Right renal cortex interstitium (tissue), 3 donors: ENCODE measurements at regions not wholly inside any gene's neighbourhood (a gene's known extent, or its start where the extent isn't known, plus 50 kb on each side); places are given as distances from the start of the nearest gene placed in this dataset.
A peak's percentile ranks its signal among the peaks of the same experiment; 100 is the strongest.
"Not testable (repeated sequence)": the region's sequence is repeated elsewhere in the genome, so short reads cannot be mapped to it uniquely, and the experiment has no call there.

ENCODE experiments used
- DNase-seq, 3 donors: peaks; one replicate each; pipeline ENCODE4 v3.0.0-alpha.2; 2013; ENCODE audit warnings: low read depth in 3 of 3, low spot score in 2 of 3

GRCh38 chr14:84929086-84929485 is 600.9 kb upstream of the FLRT2 start:
- no peak for DNase-seq

GRCh38 chr14:84929834-84930233 is 600.1 kb upstream of the FLRT2 start:
- DNase-seq: no peak

- DNase-seq: no peak
Measured at GRCh38 chr14:84937016-84937415, 592.9 kb upstream of the FLRT2 start.

- no peak for DNase-seq
Measured at GRCh38 chr14:84937449-84937848, 592.5 kb upstream of the FLRT2 start.

GRCh38 chr14:84944901-84945300 is 585.0 kb upstream of the FLRT2 start:
- not testable (repeated sequence) for DNase-seq

GRCh38 chr14:84959851-84960520 is 570.0 kb upstream of the FLRT2 start:
- DNase-seq: no peak

GRCh38 chr14:84961637-84962036 is 568.3 kb upstream of the FLRT2 start:
- DNase-seq: no peak

- DNase-seq: no peak
Measured at GRCh38 chr14:84963518-84963917, 566.4 kb upstream of the FLRT2 start.

GRCh38 chr14:84965279-84965678 is 564.7 kb upstream of the FLRT2 start:
- DNase-seq: no peak

- no peak for DNase-seq
Measured at GRCh38 chr14:84969501-84969900, 560.4 kb upstream of the FLRT2 start.

- DNase-seq: peak in 1 of 3 donors; percentile 4
Measured at GRCh38 chr14:84975241-84975902, 554.6 kb upstream of the FLRT2 start.

- no peak for DNase-seq
Measured at GRCh38 chr14:84976805-84977204, 553.1 kb upstream of the FLRT2 start.

- no peak for DNase-seq
Measured at GRCh38 chr14:84987042-84987441, 542.9 kb upstream of the FLRT2 start.

- DNase-seq: no peak
Measured at GRCh38 chr14:84988357-84988756, 541.6 kb upstream of the FLRT2 start.

- DNase-seq: no peak
Measured at GRCh38 chr14:84991021-84991420, 538.9 kb upstream of the FLRT2 start.

- no peak for DNase-seq
Measured at GRCh38 chr14:84998216-84998615, 531.7 kb upstream of the FLRT2 start.

GRCh38 chr14:85002846-85003245 is 527.1 kb upstream of the FLRT2 start:
- no peak for DNase-seq

GRCh38 chr14:85003805-85004204 is 526.1 kb upstream of the FLRT2 start:
- DNase-seq: no peak

GRCh38 chr14:85009506-85009905 is 520.4 kb upstream of the FLRT2 start:
- no peak for DNase-seq

GRCh38 chr14:85010186-85010585 is 519.8 kb upstream of the FLRT2 start:
- no peak for DNase-seq

- no peak for DNase-seq
Measured at GRCh38 chr14:85016496-85016895, 513.4 kb upstream of the FLRT2 start.

GRCh38 chr14:85023866-85024265 is 506.1 kb upstream of the FLRT2 start:
- DNase-seq: not testable (repeated sequence)

- no peak for DNase-seq
Measured at GRCh38 chr14:85024931-85025330, 505.0 kb upstream of the FLRT2 start.
